ENCODE measurements at regions not wholly inside any gene's neighbourhood (a gene's known extent, or its start where the extent isn't known, plus 50 kb on each side); places are given as distances from the start of the nearest gene placed in this dataset.

DNA sequence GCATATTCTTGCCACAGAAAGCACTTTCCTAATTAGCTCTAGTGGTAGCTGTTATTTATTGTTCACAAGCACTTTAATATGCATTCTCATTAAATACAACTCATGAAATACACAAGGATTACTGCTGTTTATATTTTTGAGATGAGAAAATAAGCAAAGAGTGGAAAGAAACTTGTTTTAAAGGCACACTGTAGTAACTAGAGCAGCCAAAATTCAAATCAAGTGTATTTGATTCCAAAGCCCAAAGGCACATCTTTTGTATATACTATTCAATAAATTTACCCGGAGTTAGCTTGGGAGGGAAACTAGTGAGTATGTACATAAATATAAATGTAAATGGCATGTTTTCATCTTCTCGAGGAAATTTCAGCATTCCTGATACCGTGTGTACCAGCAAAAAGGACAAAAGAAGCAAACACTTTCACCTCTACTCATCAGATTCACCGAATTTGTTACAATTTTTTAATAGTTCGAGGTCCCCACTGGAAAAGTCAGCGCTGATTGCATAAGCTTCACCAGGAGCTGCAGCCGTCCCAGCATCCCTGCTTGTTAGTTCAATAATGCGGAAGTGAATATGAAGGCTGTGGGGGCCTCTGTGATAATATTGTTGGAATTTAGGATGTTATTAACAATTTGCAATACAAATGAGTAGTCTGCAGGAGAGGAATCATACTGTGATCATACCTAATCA is 371.6 kb upstream of the MON1B start:
- DNase-seq (no peak), ATAC-seq (no peak)
- H3K4me3 ChIP-seq: no peak overlapping the region
- intact Hi-C loops (cut with DNase I): no loop called here
- TF ChIP-seq, protein P1, sequence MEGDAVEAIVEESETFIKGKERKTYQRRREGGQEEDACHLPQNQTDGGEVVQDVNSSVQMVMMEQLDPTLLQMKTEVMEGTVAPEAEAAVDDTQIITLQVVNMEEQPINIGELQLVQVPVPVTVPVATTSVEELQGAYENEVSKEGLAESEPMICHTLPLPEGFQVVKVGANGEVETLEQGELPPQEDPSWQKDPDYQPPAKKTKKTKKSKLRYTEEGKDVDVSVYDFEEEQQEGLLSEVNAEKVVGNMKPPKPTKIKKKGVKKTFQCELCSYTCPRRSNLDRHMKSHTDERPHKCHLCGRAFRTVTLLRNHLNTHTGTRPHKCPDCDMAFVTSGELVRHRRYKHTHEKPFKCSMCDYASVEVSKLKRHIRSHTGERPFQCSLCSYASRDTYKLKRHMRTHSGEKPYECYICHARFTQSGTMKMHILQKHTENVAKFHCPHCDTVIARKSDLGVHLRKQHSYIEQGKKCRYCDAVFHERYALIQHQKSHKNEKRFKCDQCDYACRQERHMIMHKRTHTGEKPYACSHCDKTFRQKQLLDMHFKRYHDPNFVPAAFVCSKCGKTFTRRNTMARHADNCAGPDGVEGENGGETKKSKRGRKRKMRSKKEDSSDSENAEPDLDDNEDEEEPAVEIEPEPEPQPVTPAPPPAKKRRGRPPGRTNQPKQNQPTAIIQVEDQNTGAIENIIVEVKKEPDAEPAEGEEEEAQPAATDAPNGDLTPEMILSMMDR (IDR thresholded peaks at IDR 0.05): no peak
- H3K27ac ChIP-seq: no peak overlapping the region
- no peaks in the 10 kb centered on the region for H3K4me1 ChIP-seq
- H3K36me3 ChIP-seq (ENCODE audit: insufficient read depth in 1 of 2, low read depth in 1 of 2): no peaks in the 10 kb centered on the region
- no peaks in the 10 kb centered on the region for H3K27me3 ChIP-seq (ENCODE audit: insufficient read depth in 3 of 3, low read length in 2 of 3)
- no peaks in the 10 kb centered on the region for H3K9me3 ChIP-seq
- WGBS, 3 donors: 80 to 82% (median 81%) methylated on average over 8 of the region's 8 CpGs

DNA sequence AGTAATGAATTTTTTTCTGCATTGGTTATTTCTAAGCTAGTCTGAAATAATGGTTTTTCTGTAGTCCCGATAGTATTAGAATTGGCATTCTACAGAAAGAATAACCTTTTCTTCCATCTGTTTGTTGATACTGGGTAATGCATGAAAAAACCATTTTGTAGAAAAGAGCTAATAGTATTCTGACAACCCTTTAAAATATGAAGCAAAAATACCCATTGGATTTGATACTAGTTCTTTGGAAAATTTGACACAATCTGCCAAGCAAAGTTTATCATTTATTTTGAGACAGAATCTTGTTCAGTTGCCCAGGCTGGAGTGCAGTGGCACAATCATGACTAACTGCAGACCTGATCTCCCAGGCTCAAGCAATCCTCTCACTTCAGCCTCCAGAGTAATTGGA is 366.8 kb upstream of the MON1B start:
- H3K27ac ChIP-seq: no peak overlapping the region
- no peaks in the 10 kb centered on the region for H3K36me3 ChIP-seq (ENCODE audit: insufficient read depth in 1 of 2, low read depth in 1 of 2)
- ATAC-seq: no peak
- TF ChIP-seq, protein P1 (IDR thresholded peaks at IDR 0.05): no peak
- H3K27me3 ChIP-seq (ENCODE audit: insufficient read depth in 3 of 3, low read length in 2 of 3): no peaks in the 10 kb centered on the region
- H3K4me1 ChIP-seq: no peaks in the 10 kb centered on the region
- no peak for DNase-seq
- H3K9me3 ChIP-seq: no peaks in the 10 kb centered on the region
- no peak overlapping the region for H3K4me3 ChIP-seq
- intact Hi-C loops (cut with DNase I): no loop called here
- WGBS, 3 donors: 75 to 87% (median 84%) methylated on average over 1 of the region's 1 CpG

DNA sequence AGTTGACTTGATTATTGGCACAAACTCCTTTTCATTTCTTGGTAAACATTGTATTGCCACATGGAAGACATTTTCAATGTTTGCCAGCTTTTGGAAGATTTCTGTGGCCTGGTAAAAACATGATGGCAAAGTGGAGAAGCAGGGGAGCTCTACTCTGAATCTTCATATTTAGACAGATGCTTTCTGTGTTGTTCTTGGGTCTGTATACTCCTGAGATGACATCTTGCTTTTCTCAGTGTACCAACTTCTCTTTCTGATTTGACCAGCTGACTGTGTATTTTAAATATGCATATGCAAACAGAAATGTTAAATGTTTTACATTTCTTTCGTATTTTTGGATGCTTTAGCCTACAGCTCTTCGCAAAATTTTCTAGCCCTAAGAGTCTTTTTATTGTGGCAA is 366.2 kb upstream of the MON1B start:
- no peak for DNase-seq
- 84 to 91% (median 85%) methylated on average over 2 of the region's 2 CpGs for WGBS, 3 donors
- Histone ChIP-seq H3K4me3 (no peak overlapping the region), H3K9me3 (no peaks in the 10 kb centered on the region), H3K36me3 (ENCODE audit: insufficient read depth in 1 of 2, low read depth in 1 of 2) (no peaks in the 10 kb centered on the region), H3K27ac (no peak overlapping the region), H3K27me3 (ENCODE audit: insufficient read depth in 3 of 3, low read length in 2 of 3) (no peaks in the 10 kb centered on the region), H3K4me1 (no peaks in the 10 kb centered on the region)
- TF ChIP-seq, protein P1 (IDR thresholded peaks at IDR 0.05): no peak
- intact Hi-C loops (cut with DNase I): no loop called here
- no peak for ATAC-seq

DNA sequence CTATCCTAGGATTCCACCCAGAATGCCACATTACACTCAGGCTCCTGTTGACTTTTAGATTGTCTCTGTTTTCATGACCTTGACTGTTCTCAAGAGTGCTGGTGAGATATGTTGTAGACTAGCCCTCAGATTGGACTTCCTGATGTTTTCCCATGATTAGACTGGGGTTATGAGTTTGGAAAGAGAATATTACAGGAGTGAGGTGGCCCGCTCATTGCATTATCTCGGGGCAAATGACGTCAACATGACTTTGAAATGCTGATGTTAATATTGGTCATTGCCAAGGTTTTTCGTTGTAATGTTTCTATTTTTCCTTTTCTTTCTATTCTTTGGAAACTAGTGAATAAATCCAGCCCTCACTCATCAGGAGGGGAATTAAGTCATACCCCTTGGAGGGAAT is 355.7 kb upstream of the MON1B start:
- no peaks in the 10 kb centered on the region for H3K36me3 ChIP-seq (ENCODE audit: insufficient read depth in 1 of 2, low read depth in 1 of 2)
- TF ChIP-seq, protein P1 (IDR thresholded peaks at IDR 0.05): no peak
- ATAC-seq: no peak
- H3K27ac ChIP-seq: no peak overlapping the region
- no peaks in the 10 kb centered on the region for H3K4me1 ChIP-seq
- intact Hi-C loops (cut with DNase I): no loop called here
- DNase-seq: no peak
- WGBS, 3 donors: 69 to 81% (median 77%) methylated on average over 4 of the region's 4 CpGs
- no peaks in the 10 kb centered on the region for H3K9me3 ChIP-seq
- no peak overlapping the region for H3K4me3 ChIP-seq
- H3K27me3 ChIP-seq (ENCODE audit: insufficient read depth in 3 of 3, low read length in 2 of 3): no peaks in the 10 kb centered on the region

DNA sequence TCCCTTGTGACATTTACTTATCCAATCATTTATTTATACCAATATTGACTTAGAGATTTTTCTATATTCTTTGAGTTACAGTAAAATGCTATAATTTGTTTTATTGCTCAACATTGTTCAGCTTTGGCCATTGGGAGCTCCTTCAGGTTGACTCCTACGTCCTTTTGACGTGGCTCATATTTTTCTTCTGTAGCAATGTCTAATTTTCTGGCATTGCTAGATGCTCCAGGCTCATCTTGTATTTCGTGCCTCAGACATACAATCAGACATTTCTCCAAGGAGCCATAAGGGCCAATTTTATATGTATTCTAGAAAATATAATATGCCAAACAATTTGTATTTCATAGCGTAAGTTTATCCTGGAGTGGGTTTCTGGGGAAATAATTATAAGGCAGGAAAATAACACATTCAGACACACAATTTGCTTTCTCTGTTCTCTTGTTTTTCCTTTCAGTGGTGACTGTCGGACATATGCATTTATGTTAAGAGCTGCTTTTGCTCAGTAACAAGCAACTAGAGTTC is 355.1 kb upstream of the MON1B start:
- WGBS, 3 donors: 68 to 75% (median 74%) methylated on average over 5 of the region's 5 CpGs
- no peak overlapping the region for H3K27ac ChIP-seq
- H3K4me1 ChIP-seq: no peaks in the 10 kb centered on the region
- H3K36me3 ChIP-seq (ENCODE audit: insufficient read depth in 1 of 2, low read depth in 1 of 2): no peaks in the 10 kb centered on the region
- no peaks in the 10 kb centered on the region for H3K9me3 ChIP-seq
- H3K27me3 ChIP-seq (ENCODE audit: insufficient read depth in 3 of 3, low read length in 2 of 3): no peaks in the 10 kb centered on the region
- H3K4me3 ChIP-seq: no peak overlapping the region
- ATAC-seq (no peak), DNase-seq (no peak)
- TF ChIP-seq, protein P1 (IDR thresholded peaks at IDR 0.05): no peak
- intact Hi-C loops (cut with DNase I): no loop called here
